HG02973 (cell line): ENCODE measurements at regions not wholly inside any gene's neighbourhood (a gene's known extent, or its start where the extent isn't known, plus 50 kb on each side); places are given as distances from the start of the nearest gene placed in this dataset.

Experiments
- ATAC-seq: cut with Tn5 transposase; IDR thresholded peaks from one replicate; pipeline ENCODE4 v1.9.1; 2021; ENCODE audit warnings: moderate library complexity; ENCODE audit not compliant: unreplicated experiment

- no peak for ATAC-seq
Measured at GRCh38 chr18:73966954-73967353, 180.7 kb downstream of the FBXO15 start.

GRCh38 chr18:73962256-73962655 is 185.4 kb downstream of the FBXO15 start:
- ATAC-seq = peak; percentile 79

- no peak for ATAC-seq
Measured at GRCh38 chr18:73961804-73962203, 185.8 kb downstream of the FBXO15 start.

GRCh38 chr18:73959352-73959751 is 188.3 kb downstream of the FBXO15 start:
- ATAC-seq = no peak

- ATAC-seq = no peak
Measured at GRCh38 chr18:73954268-73954667, 193.4 kb downstream of the FBXO15 start.

- ATAC-seq = no peak
Measured at GRCh38 chr18:73952296-73952946, 195.2 kb downstream of the FBXO15 start.

- ATAC-seq = no peak
Measured at GRCh38 chr18:73950116-73950700, 197.4 kb downstream of the FBXO15 start.

GRCh38 chr18:73948497-73948896 is 199.1 kb downstream of the FBXO15 start:
- ATAC-seq = no peak

- no peak for ATAC-seq
Measured at GRCh38 chr18:73948084-73948483, 199.6 kb downstream of the FBXO15 start.

GRCh38 chr18:73947180-73947921 is 200.3 kb downstream of the FBXO15 start:
- ATAC-seq = no peak

- ATAC-seq = no peak
Measured at GRCh38 chr18:73945130-73945792, 202.4 kb downstream of the FBXO15 start.

GRCh38 chr18:73944715-73945114 is 202.9 kb downstream of the FBXO15 start:
- no peak for ATAC-seq

- ATAC-seq = no peak
Measured at GRCh38 chr18:73943763-73944162, 203.9 kb downstream of the FBXO15 start.

GRCh38 chr18:73942956-73943355 is 204.7 kb downstream of the FBXO15 start:
- no peak for ATAC-seq

GRCh38 chr18:73942081-73942625 is 205.5 kb downstream of the FBXO15 start:
- ATAC-seq = no peak

- no peak for ATAC-seq
Measured at GRCh38 chr18:73940721-73941120, 206.9 kb downstream of the FBXO15 start.

GRCh38 chr18:73939391-73939790 is 208.2 kb downstream of the FBXO15 start:
- ATAC-seq = no peak

GRCh38 chr18:73933685-73934084 is 213.9 kb downstream of the FBXO15 start:
- ATAC-seq = no peak

- ATAC-seq = no peak
Measured at GRCh38 chr18:73932976-73933375, 214.7 kb downstream of the FBXO15 start.

- no peak for ATAC-seq
Measured at GRCh38 chr18:73927496-73927895, 220.1 kb downstream of the FBXO15 start.

GRCh38 chr18:73924836-73925235 is 222.8 kb downstream of the FBXO15 start:
- no peak for ATAC-seq
